Smooth muscle cell (in vitro differentiated cells): ENCODE measurements at regions not wholly inside any gene's neighbourhood (a gene's known extent, or its start where the extent isn't known, plus 50 kb on each side); places are given as distances from the start of the nearest gene placed in this dataset. TPM values are rescaled to one million over a fixed set of nuclear protein-coding genes. Genes with fewer than 3 reads are reported as not detected.

Source experiments
- small RNA-seq: library from RNA; depleted of rRNA; stranded (forward); fragments of <200 nt; gene quantifications from one replicate; pipeline ENCODE3, GENCODE V24; 2014

Small RNA genes in the stretch of these regions (small RNA-seq; reads per million reads assigned to genes)
- gene RNU6-741P, result not detected
